HG03159 (cell line): ENCODE measurements at regions not wholly inside any gene's neighbourhood (a gene's known extent, or its start where the extent isn't known, plus 50 kb on each side); places are given as distances from the start of the nearest gene placed in this dataset.

ENCODE experiments used
- ATAC-seq: cut with Tn5 transposase; IDR thresholded peaks from one replicate; pipeline ENCODE4 v1.9.1; 2021; ENCODE audit warnings: mild to moderate bottlenecking, moderate library complexity; ENCODE audit not compliant: unreplicated experiment

- no peak for ATAC-seq
These were observed 182.5 kb downstream of the VRK1 start for GRCh38 chr14:96979611-96980074.

- no peak for ATAC-seq
These were observed 183.7 kb downstream of the VRK1 start for GRCh38 chr14:96980835-96981234.

GRCh38 chr14:96986256-96987085 is 189.3 kb downstream of the VRK1 start:
- ATAC-seq: no peak

GRCh38 chr14:96987086-96987474 is 189.9 kb downstream of the VRK1 start:
- no peak for ATAC-seq

- ATAC-seq: no peak
These were observed 190.6 kb downstream of the VRK1 start for GRCh38 chr14:96987771-96988170.

- no peak for ATAC-seq
These were observed 192.1 kb downstream of the VRK1 start for GRCh38 chr14:96989306-96989705.

GRCh38 chr14:96991226-96991625 is 194.0 kb downstream of the VRK1 start:
- no peak for ATAC-seq

GRCh38 chr14:96994999-96995398 is 197.8 kb downstream of the VRK1 start:
- no peak for ATAC-seq

- no peak for ATAC-seq
These were observed 200.1 kb downstream of the VRK1 start for GRCh38 chr14:96997269-96997668.

GRCh38 chr14:96997996-96998395 is 200.8 kb downstream of the VRK1 start:
- no peak for ATAC-seq

- ATAC-seq: no peak
These were observed 202.5 kb downstream of the VRK1 start for GRCh38 chr14:96999654-97000155.

GRCh38 chr14:97002454-97002853 is 205.3 kb downstream of the VRK1 start:
- ATAC-seq: no peak

- ATAC-seq: no peak
These were observed 208.8 kb downstream of the VRK1 start for GRCh38 chr14:97005934-97006333.

- ATAC-seq: no peak
These were observed 213.4 kb downstream of the VRK1 start for GRCh38 chr14:97010491-97011160.

- no peak for ATAC-seq
These were observed 216.7 kb downstream of the VRK1 start for GRCh38 chr14:97013878-97014277.

GRCh38 chr14:97021001-97021400 is 223.8 kb downstream of the VRK1 start:
- no peak for ATAC-seq

GRCh38 chr14:97021571-97022168 is 224.5 kb downstream of the VRK1 start:
- ATAC-seq: no peak

GRCh38 chr14:97022741-97023140 is 225.6 kb downstream of the VRK1 start:
- no peak for ATAC-seq

- ATAC-seq: no peak
These were observed 226.7 kb downstream of the VRK1 start for GRCh38 chr14:97023871-97024270.

- no peak for ATAC-seq
These were observed 227.1 kb downstream of the VRK1 start for GRCh38 chr14:97024300-97024699.

GRCh38 chr14:97025722-97026121 is 228.5 kb downstream of the VRK1 start:
- ATAC-seq: peak; percentile 74
